GM23338 (cell line): ENCODE measurements at regions not wholly inside any gene's neighbourhood (a gene's known extent, or its start where the extent isn't known, plus 50 kb on each side); places are given as distances from the start of the nearest gene placed in this dataset.

Source experiments
- ATAC-seq: fragments of 200-7000 bp; cut with Tn5 transposase; 3 replicates; pipeline ENCODE4 v1.9.1; 2020
- DNase-seq: peaks from one replicate; pipeline ENCODE4 v3.0.0-alpha.2; 2015; ENCODE audit warnings: low spot score
- H2AFZ ChIP-seq: fragments of 200-600 bp; sonication (generic); 2 replicates; pipeline ENCODE4 v1.8.0; 2016; ENCODE audit warnings: antibody characterized with exemption, mild to moderate bottlenecking, moderate library complexity
- H3F3A ChIP-seq: fragments of 200-600 bp; sonication (generic); replicated peaks from 2 replicates; pipeline ENCODE4 v1.8.0; 2017; ENCODE audit warnings: antibody characterized with exemption, mixed run types, low read depth
- H3K27ac ChIP-seq: fragments of 200-600 bp; sonication (generic); 2 replicates; pipeline ENCODE4 v1.6.1; 2016; ENCODE audit warnings: low read depth
- H3K27me3 ChIP-seq: fragments of 200-600 bp; sonication (generic); 2 replicates; pipeline ENCODE4 v1.8.0; 2016; ENCODE audit warnings: mild to moderate bottlenecking, mixed run types, moderate library complexity; ENCODE audit not compliant: insufficient read depth
- H3K36me3 ChIP-seq: fragments of 200-600 bp; sonication (generic); 2 replicates; pipeline ENCODE4 v1.8.0; 2016; ENCODE audit warnings: mild to moderate bottlenecking; ENCODE audit not compliant: insufficient read depth
- H3K4me1 ChIP-seq: fragments of 200-600 bp; sonication (generic); 2 replicates; pipeline ENCODE4 v1.8.0; 2016; ENCODE audit warnings: mild to moderate bottlenecking, moderate library complexity; ENCODE audit not compliant: insufficient read depth
- H3K4me2 ChIP-seq: fragments of 200-600 bp; sonication (generic); 2 replicates; pipeline ENCODE4 v1.7.1; 2017; ENCODE audit warnings: mixed run types
- H3K4me3 ChIP-seq: fragments of 200-600 bp; sonication (generic); 2 replicates; pipeline ENCODE4 v1.6.1; 2016; ENCODE audit warnings: mixed run types
- H3K79me2 ChIP-seq: fragments of 200-600 bp; sonication (generic); replicated peaks from 2 replicates; pipeline ENCODE4 v1.8.0; 2017; ENCODE audit warnings: mild to moderate bottlenecking; ENCODE audit not compliant: insufficient read depth
- H3K9me2 ChIP-seq: fragments of 200-600 bp; sonication (generic); 2 replicates; pipeline ENCODE4 v1.8.0; 2017; ENCODE audit not compliant: insufficient read depth
- H4K20me1 ChIP-seq: fragments of 200-600 bp; sonication (generic); replicated peaks from 2 replicates; pipeline ENCODE4 v1.8.0; 2017; ENCODE audit warnings: mild to moderate bottlenecking; ENCODE audit not compliant: insufficient read depth
- H3K27ac Mint-ChIP-seq: 2 replicates; pipeline ENCODE4 v1.8.0; 2020; ENCODE audit warnings: inconsistent platforms, mild to moderate bottlenecking, moderate library complexity, mixed read lengths
- H3K27me3 Mint-ChIP-seq: 3 replicates; pipeline ENCODE4 v1.8.0; 2022; ENCODE audit warnings: low read depth, mild to moderate bottlenecking, moderate library complexity, mixed read lengths, inconsistent platforms; ENCODE audit not compliant: insufficient read depth, poor library complexity
- H3K36me3 Mint-ChIP-seq: 3 replicates; pipeline ENCODE4 v1.8.0; 2021; ENCODE audit warnings: low read depth, mild to moderate bottlenecking, inconsistent platforms, moderate library complexity, mixed read lengths
- H3K4me1 Mint-ChIP-seq: 3 replicates; pipeline ENCODE4 v1.8.0; 2020; ENCODE audit warnings: mild to moderate bottlenecking, inconsistent platforms, mixed read lengths
- H3K4me3 Mint-ChIP-seq: 3 replicates; pipeline ENCODE4 v1.8.0; 2021; ENCODE audit warnings: moderate library complexity, mild to moderate bottlenecking, inconsistent platforms, mixed read lengths
- H3K9me3 Mint-ChIP-seq: 3 replicates; pipeline ENCODE4 v1.8.0; 2020; ENCODE audit warnings: moderate library complexity, mild to moderate bottlenecking, inconsistent platforms, mixed read lengths
- CREB1 ChIP-seq: fragments of 250-450 bp; sonication (Bioruptor Pico); IDR thresholded peaks from 2 replicates; pipeline ENCODE4 v1.5.0; 2020; ENCODE audit warnings: low read depth, mild to moderate bottlenecking, moderate library complexity
- EZH2 ChIP-seq: fragments of 200-600 bp; sonication (generic); IDR thresholded peaks from one replicate; pipeline ENCODE4 v1.8.0; 2017; ENCODE audit warnings: antibody characterized with exemption, mild to moderate bottlenecking, low read depth; ENCODE audit not compliant: unreplicated experiment
- EZH2phosphoT487 ChIP-seq: fragments of 200-600 bp; sonication (generic); IDR thresholded peaks from one replicate; pipeline ENCODE4 v1.8.1; 2018; ENCODE audit warnings: antibody characterized with exemption; ENCODE audit not compliant: unreplicated experiment
- JUNB ChIP-seq: IDR thresholded peaks from one replicate; pipeline ENCODE4 v1.6.1; 2016; ENCODE audit warnings: antibody characterized with exemption; ENCODE audit not compliant: unreplicated experiment
- NANOG ChIP-seq: IDR thresholded peaks from 2 replicates; pipeline ENCODE4 v1.6.1; 2016; ENCODE audit warnings: antibody characterized with exemption, borderline replicate concordance
- POLR2AphosphoS5 ChIP-seq: IDR thresholded peaks from 2 replicates; pipeline ENCODE4 v1.6.1; 2016; ENCODE audit warnings: antibody characterized with exemption, low read depth
- STAT1 ChIP-seq: IDR thresholded peaks from one replicate; pipeline ENCODE4 v1.6.1; 2016; ENCODE audit warnings: antibody characterized with exemption; ENCODE audit not compliant: unreplicated experiment
- ZNF114 ChIP-seq: fragments of 250-450 bp; sonication (Bioruptor Pico); IDR thresholded peaks from 2 replicates; pipeline ENCODE4 v1.5.0; 2020; ENCODE audit warnings: mild to moderate bottlenecking, moderate library complexity
- ZNF331 ChIP-seq: fragments of 250-450 bp; sonication (Bioruptor Pico); IDR thresholded peaks from 2 replicates; pipeline ENCODE4 v1.5.0; 2020; ENCODE audit warnings: low read depth, mild to moderate bottlenecking, moderate library complexity
- TF ChIP-seq, protein P1 (sequence below): IDR thresholded peaks from 2 replicates; pipeline ENCODE4 v1.6.1; 2016; ENCODE audit warnings: antibody characterized with exemption
- TF ChIP-seq, protein P2 (sequence below): IDR thresholded peaks from one replicate; pipeline ENCODE4 v1.6.1; 2018; ENCODE audit warnings: antibody characterized with exemption; ENCODE audit not compliant: unreplicated experiment
- TF ChIP-seq, protein P3 (sequence below): fragments of 250-450 bp; sonication (Bioruptor Pico); IDR thresholded peaks from 2 replicates; pipeline ENCODE4 v1.5.0; 2020; ENCODE audit warnings: mild to moderate bottlenecking, moderate library complexity
- TF ChIP-seq, protein P4 (sequence below), 2 experiments: fragments of 200-600 bp in 1 of 2; sonication (generic) in 1 of 2; conservative IDR thresholded peaks; 2 replicates each; pipeline versions ENCODE4 v1.5.1 to v1.6.1; 2016 to 2017; ENCODE audit warnings: antibody characterized with exemption in 2 of 2, low read depth in 2 of 2, mild to moderate bottlenecking in 2 of 2, moderate library complexity in 1 of 2

DNA sequence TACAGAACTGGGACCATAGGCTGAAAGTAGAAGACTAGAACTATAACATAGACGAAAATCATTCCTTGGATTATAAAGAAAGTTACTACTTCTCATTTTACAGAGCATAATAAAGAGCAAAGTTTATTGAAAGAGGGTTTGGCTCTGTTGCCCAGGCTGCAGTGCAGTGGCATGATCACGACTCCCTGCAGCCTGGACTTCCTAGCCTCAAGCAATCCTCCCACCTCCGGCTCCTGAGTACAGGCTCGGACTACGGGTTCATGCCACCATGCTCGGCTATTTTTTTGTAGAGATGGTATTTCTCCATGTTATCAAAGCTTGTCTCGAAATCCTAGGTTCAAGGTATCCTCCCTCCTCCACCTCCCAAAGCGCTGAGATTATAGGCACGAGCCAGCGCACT is 190.1 kb upstream of the FOXG1 start:
- 0 out of 2 replicates have a peak overlapping the region, but pooled peaks have one; percentile 26 for H2AFZ ChIP-seq

More for the DNA sequence above, 190.1 kb upstream of the FOXG1 start:
- Histone ChIP-seq H3K4me3 (no peak overlapping the region), H3K36me3 (no peaks in the 10 kb centered on the region), H3K79me2 (no peaks in the 10 kb centered on the region), H3K9me2 (no peaks in the 10 kb centered on the region), H3F3A (no peaks in the 10 kb centered on the region), H3K4me1 (no peaks in the 10 kb centered on the region), H4K20me1 (no peaks in the 10 kb centered on the region), H3K27me3 (no peaks in the 10 kb centered on the region), H3K4me2 (no peak overlapping the region), H3K27ac (no peak overlapping the region)
- Mint-ChIP-seq H3K4me3 (no peak overlapping the region), H3K9me3 (peaks cover 17% of the 10 kb centered on the region), H3K4me1 (no peaks in the 10 kb centered on the region), H3K27me3 (no peaks in the 10 kb centered on the region), H3K36me3 (peaks cover 11% of the 10 kb centered on the region; the same call in 2 of the 3 replicates), H3K27ac (no peak overlapping the region)
- TF ChIP-seq JUNB = no peak
- no peak for TF ChIP-seq NANOG
- TF ChIP-seq, protein P1, sequence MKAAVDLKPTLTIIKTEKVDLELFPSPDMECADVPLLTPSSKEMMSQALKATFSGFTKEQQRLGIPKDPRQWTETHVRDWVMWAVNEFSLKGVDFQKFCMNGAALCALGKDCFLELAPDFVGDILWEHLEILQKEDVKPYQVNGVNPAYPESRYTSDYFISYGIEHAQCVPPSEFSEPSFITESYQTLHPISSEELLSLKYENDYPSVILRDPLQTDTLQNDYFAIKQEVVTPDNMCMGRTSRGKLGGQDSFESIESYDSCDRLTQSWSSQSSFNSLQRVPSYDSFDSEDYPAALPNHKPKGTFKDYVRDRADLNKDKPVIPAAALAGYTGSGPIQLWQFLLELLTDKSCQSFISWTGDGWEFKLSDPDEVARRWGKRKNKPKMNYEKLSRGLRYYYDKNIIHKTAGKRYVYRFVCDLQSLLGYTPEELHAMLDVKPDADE = no peak
- TF ChIP-seq, protein P2, sequence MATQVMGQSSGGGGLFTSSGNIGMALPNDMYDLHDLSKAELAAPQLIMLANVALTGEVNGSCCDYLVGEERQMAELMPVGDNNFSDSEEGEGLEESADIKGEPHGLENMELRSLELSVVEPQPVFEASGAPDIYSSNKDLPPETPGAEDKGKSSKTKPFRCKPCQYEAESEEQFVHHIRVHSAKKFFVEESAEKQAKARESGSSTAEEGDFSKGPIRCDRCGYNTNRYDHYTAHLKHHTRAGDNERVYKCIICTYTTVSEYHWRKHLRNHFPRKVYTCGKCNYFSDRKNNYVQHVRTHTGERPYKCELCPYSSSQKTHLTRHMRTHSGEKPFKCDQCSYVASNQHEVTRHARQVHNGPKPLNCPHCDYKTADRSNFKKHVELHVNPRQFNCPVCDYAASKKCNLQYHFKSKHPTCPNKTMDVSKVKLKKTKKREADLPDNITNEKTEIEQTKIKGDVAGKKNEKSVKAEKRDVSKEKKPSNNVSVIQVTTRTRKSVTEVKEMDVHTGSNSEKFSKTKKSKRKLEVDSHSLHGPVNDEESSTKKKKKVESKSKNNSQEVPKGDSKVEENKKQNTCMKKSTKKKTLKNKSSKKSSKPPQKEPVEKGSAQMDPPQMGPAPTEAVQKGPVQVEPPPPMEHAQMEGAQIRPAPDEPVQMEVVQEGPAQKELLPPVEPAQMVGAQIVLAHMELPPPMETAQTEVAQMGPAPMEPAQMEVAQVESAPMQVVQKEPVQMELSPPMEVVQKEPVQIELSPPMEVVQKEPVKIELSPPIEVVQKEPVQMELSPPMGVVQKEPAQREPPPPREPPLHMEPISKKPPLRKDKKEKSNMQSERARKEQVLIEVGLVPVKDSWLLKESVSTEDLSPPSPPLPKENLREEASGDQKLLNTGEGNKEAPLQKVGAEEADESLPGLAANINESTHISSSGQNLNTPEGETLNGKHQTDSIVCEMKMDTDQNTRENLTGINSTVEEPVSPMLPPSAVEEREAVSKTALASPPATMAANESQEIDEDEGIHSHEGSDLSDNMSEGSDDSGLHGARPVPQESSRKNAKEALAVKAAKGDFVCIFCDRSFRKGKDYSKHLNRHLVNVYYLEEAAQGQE = no peak
- no peak for TF ChIP-seq STAT1
- TF ChIP-seq, protein P3, sequence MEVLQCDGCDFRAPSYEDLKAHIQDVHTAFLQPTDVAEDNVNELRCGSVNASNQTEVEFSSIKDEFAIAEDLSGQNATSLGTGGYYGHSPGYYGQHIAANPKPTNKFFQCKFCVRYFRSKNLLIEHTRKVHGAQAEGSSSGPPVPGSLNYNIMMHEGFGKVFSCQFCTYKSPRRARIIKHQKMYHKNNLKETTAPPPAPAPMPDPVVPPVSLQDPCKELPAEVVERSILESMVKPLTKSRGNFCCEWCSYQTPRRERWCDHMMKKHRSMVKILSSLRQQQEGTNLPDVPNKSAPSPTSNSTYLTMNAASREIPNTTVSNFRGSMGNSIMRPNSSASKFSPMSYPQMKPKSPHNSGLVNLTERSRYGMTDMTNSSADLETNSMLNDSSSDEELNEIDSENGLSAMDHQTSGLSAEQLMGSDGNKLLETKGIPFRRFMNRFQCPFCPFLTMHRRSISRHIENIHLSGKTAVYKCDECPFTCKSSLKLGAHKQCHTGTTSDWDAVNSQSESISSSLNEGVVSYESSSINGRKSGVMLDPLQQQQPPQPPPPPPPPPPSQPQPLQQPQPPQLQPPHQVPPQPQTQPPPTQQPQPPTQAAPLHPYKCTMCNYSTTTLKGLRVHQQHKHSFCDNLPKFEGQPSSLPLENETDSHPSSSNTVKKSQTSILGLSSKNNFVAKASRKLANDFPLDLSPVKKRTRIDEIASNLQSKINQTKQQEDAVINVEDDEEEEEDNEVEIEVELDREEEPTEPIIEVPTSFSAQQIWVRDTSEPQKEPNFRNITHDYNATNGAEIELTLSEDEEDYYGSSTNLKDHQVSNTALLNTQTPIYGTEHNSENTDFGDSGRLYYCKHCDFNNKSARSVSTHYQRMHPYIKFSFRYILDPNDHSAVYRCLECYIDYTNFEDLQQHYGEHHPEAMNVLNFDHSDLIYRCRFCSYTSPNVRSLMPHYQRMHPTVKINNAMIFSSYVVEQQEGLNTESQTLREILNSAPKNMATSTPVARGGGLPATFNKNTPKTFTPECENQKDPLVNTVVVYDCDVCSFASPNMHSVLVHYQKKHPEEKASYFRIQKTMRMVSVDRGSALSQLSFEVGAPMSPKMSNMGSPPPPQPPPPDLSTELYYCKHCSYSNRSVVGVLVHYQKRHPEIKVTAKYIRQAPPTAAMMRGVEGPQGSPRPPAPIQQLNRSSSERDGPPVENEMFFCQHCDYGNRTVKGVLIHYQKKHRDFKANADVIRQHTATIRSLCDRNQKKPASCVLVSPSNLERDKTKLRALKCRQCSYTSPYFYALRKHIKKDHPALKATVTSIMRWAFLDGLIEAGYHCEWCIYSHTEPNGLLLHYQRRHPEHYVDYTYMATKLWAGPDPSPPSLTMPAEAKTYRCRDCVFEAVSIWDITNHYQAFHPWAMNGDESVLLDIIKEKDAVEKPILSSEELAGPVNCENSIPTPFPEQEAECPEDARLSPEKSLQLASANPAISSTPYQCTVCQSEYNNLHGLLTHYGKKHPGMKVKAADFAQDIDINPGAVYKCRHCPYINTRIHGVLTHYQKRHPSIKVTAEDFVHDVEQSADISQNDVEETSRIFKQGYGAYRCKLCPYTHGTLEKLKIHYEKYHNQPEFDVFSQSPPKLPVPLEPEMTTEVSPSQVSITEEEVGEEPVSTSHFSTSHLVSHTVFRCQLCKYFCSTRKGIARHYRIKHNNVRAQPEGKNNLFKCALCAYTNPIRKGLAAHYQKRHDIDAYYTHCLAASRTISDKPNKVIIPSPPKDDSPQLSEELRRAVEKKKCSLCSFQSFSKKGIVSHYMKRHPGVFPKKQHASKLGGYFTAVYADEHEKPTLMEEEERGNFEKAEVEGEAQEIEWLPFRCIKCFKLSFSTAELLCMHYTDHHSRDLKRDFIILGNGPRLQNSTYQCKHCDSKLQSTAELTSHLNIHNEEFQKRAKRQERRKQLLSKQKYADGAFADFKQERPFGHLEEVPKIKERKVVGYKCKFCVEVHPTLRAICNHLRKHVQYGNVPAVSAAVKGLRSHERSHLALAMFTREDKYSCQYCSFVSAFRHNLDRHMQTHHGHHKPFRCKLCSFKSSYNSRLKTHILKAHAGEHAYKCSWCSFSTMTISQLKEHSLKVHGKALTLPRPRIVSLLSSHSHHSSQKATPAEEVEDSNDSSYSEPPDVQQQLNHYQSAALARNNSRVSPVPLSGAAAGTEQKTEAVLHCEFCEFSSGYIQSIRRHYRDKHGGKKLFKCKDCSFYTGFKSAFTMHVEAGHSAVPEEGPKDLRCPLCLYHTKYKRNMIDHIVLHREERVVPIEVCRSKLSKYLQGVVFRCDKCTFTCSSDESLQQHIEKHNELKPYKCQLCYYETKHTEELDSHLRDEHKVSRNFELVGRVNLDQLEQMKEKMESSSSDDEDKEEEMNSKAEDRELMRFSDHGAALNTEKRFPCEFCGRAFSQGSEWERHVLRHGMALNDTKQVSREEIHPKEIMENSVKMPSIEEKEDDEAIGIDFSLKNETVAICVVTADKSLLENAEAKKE (CRISPR knock-in tag) = no peak
- no peak for TF ChIP-seq ZNF114
- no peak for TF ChIP-seq POLR2AphosphoS5
- no peak for TF ChIP-seq CREB1 (CRISPR knock-in tag)
- TF ChIP-seq ZNF331 (CRISPR knock-in tag) = no peak
- TF ChIP-seq EZH2phosphoT487 = no peak
- no peak for TF ChIP-seq EZH2
- TF ChIP-seq, protein P4, sequence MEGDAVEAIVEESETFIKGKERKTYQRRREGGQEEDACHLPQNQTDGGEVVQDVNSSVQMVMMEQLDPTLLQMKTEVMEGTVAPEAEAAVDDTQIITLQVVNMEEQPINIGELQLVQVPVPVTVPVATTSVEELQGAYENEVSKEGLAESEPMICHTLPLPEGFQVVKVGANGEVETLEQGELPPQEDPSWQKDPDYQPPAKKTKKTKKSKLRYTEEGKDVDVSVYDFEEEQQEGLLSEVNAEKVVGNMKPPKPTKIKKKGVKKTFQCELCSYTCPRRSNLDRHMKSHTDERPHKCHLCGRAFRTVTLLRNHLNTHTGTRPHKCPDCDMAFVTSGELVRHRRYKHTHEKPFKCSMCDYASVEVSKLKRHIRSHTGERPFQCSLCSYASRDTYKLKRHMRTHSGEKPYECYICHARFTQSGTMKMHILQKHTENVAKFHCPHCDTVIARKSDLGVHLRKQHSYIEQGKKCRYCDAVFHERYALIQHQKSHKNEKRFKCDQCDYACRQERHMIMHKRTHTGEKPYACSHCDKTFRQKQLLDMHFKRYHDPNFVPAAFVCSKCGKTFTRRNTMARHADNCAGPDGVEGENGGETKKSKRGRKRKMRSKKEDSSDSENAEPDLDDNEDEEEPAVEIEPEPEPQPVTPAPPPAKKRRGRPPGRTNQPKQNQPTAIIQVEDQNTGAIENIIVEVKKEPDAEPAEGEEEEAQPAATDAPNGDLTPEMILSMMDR (conservative IDR thresholded peaks at IDR 0.05; ENCODE audit: low read depth in 2 of 2) = no peak
- DNase-seq (no peak), ATAC-seq (no peak)
